ENCODE measurements at regions not wholly inside any gene's neighbourhood (a gene's known extent, or its start where the extent isn't known, plus 50 kb on each side); places are given as distances from the start of the nearest gene placed in this dataset.

DNA sequence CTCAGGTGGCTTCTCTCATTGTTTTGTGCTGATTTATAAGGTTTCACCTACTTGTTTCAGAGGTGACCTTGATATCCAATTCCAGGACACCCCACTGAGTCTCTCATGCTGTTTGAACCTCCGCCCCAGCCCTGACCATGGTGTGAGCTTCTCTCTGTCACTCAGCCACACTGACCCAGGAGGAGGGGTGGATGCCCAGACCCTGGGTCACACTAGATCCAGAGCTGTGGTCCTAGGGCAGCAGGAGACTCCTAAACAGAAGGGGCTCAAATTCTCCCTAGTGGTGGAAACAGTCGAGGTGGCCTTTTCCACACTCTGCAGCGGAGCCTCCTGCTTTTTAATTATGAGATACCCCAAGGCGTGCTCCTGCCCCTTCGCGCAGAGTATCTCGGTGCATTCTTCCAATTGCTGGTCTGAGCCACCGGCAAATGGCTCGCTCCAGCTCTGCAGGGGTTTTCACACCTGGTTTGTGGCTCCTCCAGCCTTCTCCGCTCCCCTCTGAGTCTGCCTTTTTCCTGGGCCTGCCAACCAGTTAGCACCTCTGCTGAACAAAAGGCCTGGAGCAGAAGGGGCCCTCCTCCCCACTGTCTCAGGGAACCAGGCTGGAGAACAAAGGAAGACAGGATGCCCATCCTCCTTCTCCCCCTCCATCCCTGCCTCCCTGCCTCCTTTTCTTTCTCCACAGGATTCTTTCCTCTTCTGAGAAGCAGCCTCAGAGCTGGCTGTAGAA, 147.3 kb upstream of the SPRED2 start:
- TF ChIP-seq CTCF (IDR thresholded peaks at IDR 0.05 in 4 of 5, conservative IDR thresholded peaks at IDR 0.05 in 1 of 5): no peak
- TF ChIP-seq POLR2A (IDR thresholded peaks at IDR 0.05): no peak
